NCI-H1436 (cell line): ENCODE measurements at regions not wholly inside any gene's neighbourhood (a gene's known extent, or its start where the extent isn't known, plus 50 kb on each side); places are given as distances from the start of the nearest gene placed in this dataset.
"Not testable (repeated sequence)": the region's sequence is repeated elsewhere in the genome, so short reads cannot be mapped to it uniquely, and the experiment has no call there.

Source experiments
- DNase-seq: peaks from one replicate; lab custom pipeline; 2025; lab: John Stamatoyannopoulos, UW

GRCh38 chr9:85077944-85078343, 408.4 kb downstream of the NTRK2 start:
- DNase-seq = no peak

GRCh38 chr9:85077146-85077545, 407.6 kb downstream of the NTRK2 start:
- DNase-seq = not testable (repeated sequence)
